CD4-positive, alpha-beta T cell (primary cell): ENCODE measurements at regions not wholly inside any gene's neighbourhood (a gene's known extent, or its start where the extent isn't known, plus 50 kb on each side); places are given as distances from the start of the nearest gene placed in this dataset.

Experiments
- ATAC-seq: fragments of 200-7000 bp; cut with Tn5 transposase; one replicate; pipeline ENCODE4 v1.10.0; 2022; ENCODE audit warnings: mild to moderate bottlenecking; ENCODE audit not compliant: poor library complexity
- CTCF ChIA-PET: fragments of 350-600 bp; sonication (Branson Sonifier 250); formaldehyde crosslinking; loops from one replicate; lab custom pipeline; 2021; ENCODE audit warnings: antibody characterized with exemption, inconsistent platforms; lab: Charles Lee
- POLR2A ChIA-PET: fragments of 350-600 bp; sonication (Branson Sonifier 250); formaldehyde crosslinking; loops from one replicate; lab custom pipeline; 2021; ENCODE audit warnings: antibody characterized with exemption, inconsistent platforms; lab: Charles Lee
- DNase-seq, 14 experiments: peaks; one replicate each; pipeline ENCODE4 v3.0.0-alpha.2; 2013 to 2020; ENCODE audit warnings: mixed read lengths in 2 of 14
- H3K27ac ChIP-seq, 2 donors: one replicate each; pipeline versions ENCODE4 v1.5.1 to v1.7.0; 2013; ENCODE audit warnings: low read length in 2 of 2, low read depth in 1 of 2, mild to moderate bottlenecking in 1 of 2
- H3K27me3 ChIP-seq, 2 experiments: 1 replicate in 1 of 2; 2 replicates in 1 of 2; pipeline versions ENCODE4 v1.6.1 to v1.7.0; 2013; ENCODE audit warnings: low read length in 2 of 2, control low read depth in 1 of 2, mild to moderate bottlenecking in 1 of 2, moderate library complexity in 1 of 2; ENCODE audit not compliant: insufficient read depth in 2 of 2, control insufficient read depth in 1 of 2
- H3K36me3 ChIP-seq: one replicate; pipeline ENCODE4 v1.6.1; 2013; ENCODE audit warnings: low read length, control low read depth; ENCODE audit not compliant: insufficient read depth
- H3K4me1 ChIP-seq: one replicate; pipeline ENCODE4 v1.6.1; 2013; ENCODE audit warnings: low read length, control low read depth; ENCODE audit not compliant: insufficient read depth
- H3K4me3 ChIP-seq: one replicate; pipeline ENCODE4 v1.5.1; 2013; ENCODE audit warnings: mild to moderate bottlenecking, low read length, moderate library complexity
- H3K9me3 ChIP-seq, 2 experiments: 1 replicate in 1 of 2; 2 replicates in 1 of 2; pipeline versions ENCODE4 v1.6.1 to v1.7.0; 2013; ENCODE audit warnings: low read length in 2 of 2, mild to moderate bottlenecking in 2 of 2, control low read depth in 1 of 2, moderate library complexity in 1 of 2; ENCODE audit not compliant: control insufficient read depth in 1 of 2, insufficient read depth in 1 of 2
- H3K27ac Mint-ChIP-seq: one replicate; pipeline ENCODE4 v1.8.0; 2020; ENCODE audit warnings: mixed read lengths
- H3K27me3 Mint-ChIP-seq: one replicate; pipeline ENCODE4 v1.8.0; 2021; ENCODE audit warnings: mixed read lengths
- H3K36me3 Mint-ChIP-seq: one replicate; pipeline ENCODE4 v1.8.0; 2021; ENCODE audit warnings: low read depth, mixed read lengths
- H3K4me1 Mint-ChIP-seq: one replicate; pipeline ENCODE4 v1.8.0; 2021; ENCODE audit warnings: low read depth, mixed read lengths
- H3K4me3 Mint-ChIP-seq: one replicate; pipeline ENCODE4 v1.8.0; 2020; ENCODE audit warnings: mild to moderate bottlenecking, mixed read lengths
- H3K9me3 Mint-ChIP-seq: one replicate; pipeline ENCODE4 v1.8.0; 2020; ENCODE audit warnings: mixed read lengths
- CTCF ChIP-seq: fragments of 200-600 bp; IDR thresholded peaks from one replicate; pipeline ENCODE4 v1.8.0; 2022; ENCODE audit warnings: antibody characterized with exemption, mild to moderate bottlenecking
- intact Hi-C, 2 experiments: fragments of 100-400 bp; cut with DNase I in 1 of 2; cut with micrococcal nuclease in 1 of 2; formaldehyde crosslinking; loops; one replicate each; pipeline versions ENCODE4 v1.15.1 to v1.9.0; 2023 to 2025; cut with DNase I, micrococcal nuclease

GRCh38 chr12:13318231-13319015 lies 121.9 kb downstream of the EMP1 start:
- Histone ChIP-seq H3K36me3 (no peaks in the 10 kb centered on the region), H3K4me3 (no peak overlapping the region), H3K27me3 (peaks cover 5 to 6% of the 10 kb centered on the region in 2 experiments), H3K4me1 (no peaks in the 10 kb centered on the region), H3K9me3 (no peaks in the 10 kb centered on the region), H3K27ac (no peak overlapping the region)
- TF ChIP-seq CTCF = no peak
- no peak for ATAC-seq
- peaks cover 50% of the 10 kb centered on the region for H3K27me3 Mint-ChIP-seq
- peaks cover 4% of the 10 kb centered on the region for H3K9me3 Mint-ChIP-seq
- H3K4me1 Mint-ChIP-seq = no peaks in the 10 kb centered on the region
- ChIA-PET CTCF (interaction anchor here (1.3 kb wide), 1 partner anchor 8 kb away, joined by 3 read pairs; no protein-coding TSS in a partner anchor), POLR2A (no interaction called here)
- H3K4me3 Mint-ChIP-seq = no peak overlapping the region
- intact Hi-C loops = no loop called here
- no peak for DNase-seq
- no peak overlapping the region for H3K27ac Mint-ChIP-seq
- H3K36me3 Mint-ChIP-seq = no peaks in the 10 kb centered on the region

- Mint-ChIP-seq H3K4me3 (no peak overlapping the region), H3K27me3 (peaks cover 58% of the 10 kb centered on the region), H3K27ac (no peak overlapping the region), H3K9me3 (peaks cover 4% of the 10 kb centered on the region), H3K4me1 (no peaks in the 10 kb centered on the region), H3K36me3 (no peaks in the 10 kb centered on the region)
- no peak for TF ChIP-seq CTCF
- Histone ChIP-seq H3K36me3 (no peaks in the 10 kb centered on the region), H3K27me3 (peaks cover 5 to 8% of the 10 kb centered on the region in 2 experiments), H3K27ac (no peak overlapping the region), H3K4me1 (no peaks in the 10 kb centered on the region), H3K9me3 (no peaks in the 10 kb centered on the region), H3K4me3 (no peak overlapping the region)
- ATAC-seq (no peak), DNase-seq (no peak)
- intact Hi-C loops = no loop called here
- ChIA-PET CTCF (interaction anchor here (1.3 kb wide), 1 partner anchor 10 kb away, joined by 3 read pairs; no protein-coding TSS in a partner anchor), POLR2A (no interaction called here)
Measured at GRCh38 chr12:13316587-13317246, 120.2 kb downstream of the EMP1 start.

- Histone ChIP-seq H3K27ac (no peak overlapping the region), H3K27me3 (peaks cover 5 to 11% of the 10 kb centered on the region in 2 experiments), H3K9me3 (no peaks in the 10 kb centered on the region), H3K4me3 (no peak overlapping the region), H3K36me3 (no peaks in the 10 kb centered on the region), H3K4me1 (no peaks in the 10 kb centered on the region)
- intact Hi-C loops = no loop called here
- no peak for ATAC-seq
- H3K4me1 Mint-ChIP-seq = no peaks in the 10 kb centered on the region
- ChIA-PET POLR2A (no interaction called here), CTCF (interaction anchor here (0.6 kb wide), 1 partner anchor 1180 kb away, joined by 3 read pairs; no protein-coding TSS in a partner anchor)
- peaks cover 4% of the 10 kb centered on the region for H3K9me3 Mint-ChIP-seq
- no peaks in the 10 kb centered on the region for H3K36me3 Mint-ChIP-seq
- no peak overlapping the region for H3K27ac Mint-ChIP-seq
- no peak for TF ChIP-seq CTCF
- no peak overlapping the region for H3K4me3 Mint-ChIP-seq
- peaks cover 60% of the 10 kb centered on the region for H3K27me3 Mint-ChIP-seq
- DNase-seq = no peak
Measured at GRCh38 chr12:13313886-13314285, 117.4 kb downstream of the EMP1 start.
